Fibroblast of lung (primary cell): ENCODE measurements at regions not wholly inside any gene's neighbourhood (a gene's known extent, or its start where the extent isn't known, plus 50 kb on each side); places are given as distances from the start of the nearest gene placed in this dataset.
A peak's percentile ranks its signal among the peaks of the same experiment; 100 is the strongest.

Experiments
- DNase-seq, 2 donors: peaks; one replicate each; pipeline versions ENCODE4 v3.0.0 to v3.0.0-alpha.2; 2010; ENCODE audit warnings: low read depth in 2 of 2
- H2AFZ ChIP-seq: 2 replicates; pipeline ENCODE4 v1.5.1; 2012; ENCODE audit warnings: low read length, control low read depth, inconsistent platforms
- H3K27ac ChIP-seq: 2 replicates; pipeline ENCODE4 v1.5.1; 2011; ENCODE audit warnings: low read length, control low read depth; ENCODE audit not compliant: insufficient read depth
- H3K27me3 ChIP-seq: 2 replicates; pipeline ENCODE4 v1.5.1; 2011; ENCODE audit warnings: mild to moderate bottlenecking, low read length; ENCODE audit not compliant: control insufficient read depth, insufficient read depth
- H3K36me3 ChIP-seq: 2 replicates; pipeline ENCODE4 v1.5.1; 2011; ENCODE audit warnings: low read length; ENCODE audit not compliant: control insufficient read depth, insufficient read depth
- H3K4me1 ChIP-seq: 2 replicates; pipeline ENCODE4 v1.5.1; 2011; ENCODE audit warnings: low read length; ENCODE audit not compliant: control insufficient read depth, insufficient read depth; ENCODE audit errors: extremely low read depth
- H3K4me2 ChIP-seq: 2 replicates; pipeline ENCODE4 v1.5.1; 2011; ENCODE audit warnings: low read length, control low read depth; ENCODE audit not compliant: insufficient read depth; ENCODE audit errors: extremely low read depth
- H3K4me3 ChIP-seq, 4 experiments: fragments of 200-600 bp in 1 of 4; sonication (generic) in 1 of 4; replicated peaks in 1 of 4; 2 replicates each; pipeline ENCODE4 v1.5.1; 2011 to 2016; ENCODE audit warnings: low read length in 4 of 4, low read depth in 3 of 4, mild to moderate bottlenecking in 3 of 4, control low read depth in 2 of 4, inconsistent platforms in 1 of 4, mixed read lengths in 1 of 4; ENCODE audit not compliant: insufficient read depth in 1 of 4; ENCODE audit errors: control extremely low read depth in 1 of 4
- H3K79me2 ChIP-seq: 2 replicates; pipeline ENCODE4 v1.5.1; 2012; ENCODE audit warnings: mild to moderate bottlenecking, low read length, inconsistent platforms; ENCODE audit not compliant: control insufficient read depth, insufficient read depth
- H3K9ac ChIP-seq: 2 replicates; pipeline ENCODE4 v1.5.1; 2011; ENCODE audit warnings: mild to moderate bottlenecking, low read length, control low read depth; ENCODE audit not compliant: insufficient read depth
- H3K9me3 ChIP-seq: 2 replicates; pipeline ENCODE4 v1.5.1; 2012; ENCODE audit warnings: low read depth, low read length; ENCODE audit not compliant: control insufficient read depth, insufficient read depth
- H4K20me1 ChIP-seq: 2 replicates; pipeline ENCODE4 v1.5.1; 2011; ENCODE audit warnings: low read length; ENCODE audit not compliant: control insufficient read depth, insufficient read depth; ENCODE audit errors: extremely low read depth
- EZH2 ChIP-seq: IDR thresholded peaks from 2 replicates; pipeline ENCODE4 v1.5.1; 2012; ENCODE audit warnings: low read length, control low read depth, mild to moderate bottlenecking; ENCODE audit errors: missing control alignments
- TF ChIP-seq, protein P1 (sequence below), 2 donors: IDR thresholded peaks in 1 of 2; conservative IDR thresholded peaks in 1 of 2; 1 replicate in 1 of 2; 2 replicates in 1 of 2; pipeline ENCODE4 v1.5.1; 2011 to 2012; ENCODE audit warnings: low read length in 2 of 2, control low read depth in 1 of 2, inconsistent platforms in 1 of 2, low read depth in 1 of 2, mild to moderate bottlenecking in 1 of 2

DNA sequence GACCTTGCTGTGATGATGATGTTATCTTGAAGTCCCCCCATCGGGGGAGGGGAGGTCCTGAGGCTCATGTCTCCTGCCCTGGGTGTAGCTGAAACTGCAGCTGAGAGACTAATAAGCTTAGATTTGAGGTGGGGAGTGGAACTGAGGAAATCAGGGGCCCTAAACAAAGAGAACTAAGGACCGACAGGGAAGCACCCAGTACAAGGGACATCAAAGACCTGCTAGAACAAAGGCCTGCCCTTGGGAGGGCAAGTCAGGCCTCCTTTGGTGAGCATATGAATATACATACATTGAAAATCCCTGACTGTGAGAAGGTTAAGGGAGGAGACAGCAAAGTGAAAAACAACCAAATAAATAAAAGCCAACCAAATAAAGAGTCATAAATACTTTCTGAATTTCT is 1132.5 kb upstream of the CELF4 start:
- Histone ChIP-seq H3K79me2 (no peaks in the 10 kb centered on the region), H4K20me1 (no peaks in the 10 kb centered on the region), H3K36me3 (no peaks in the 10 kb centered on the region), H3K4me2 (no peak overlapping the region), H2AFZ (no peak overlapping the region), H3K4me1 (no peaks in the 10 kb centered on the region), H3K4me3 (no peak overlapping the region), H3K27me3 (no peaks in the 10 kb centered on the region), H3K27ac (no peak overlapping the region), H3K9ac (no peak overlapping the region), H3K9me3 (no peaks in the 10 kb centered on the region)
- TF ChIP-seq, protein P1, sequence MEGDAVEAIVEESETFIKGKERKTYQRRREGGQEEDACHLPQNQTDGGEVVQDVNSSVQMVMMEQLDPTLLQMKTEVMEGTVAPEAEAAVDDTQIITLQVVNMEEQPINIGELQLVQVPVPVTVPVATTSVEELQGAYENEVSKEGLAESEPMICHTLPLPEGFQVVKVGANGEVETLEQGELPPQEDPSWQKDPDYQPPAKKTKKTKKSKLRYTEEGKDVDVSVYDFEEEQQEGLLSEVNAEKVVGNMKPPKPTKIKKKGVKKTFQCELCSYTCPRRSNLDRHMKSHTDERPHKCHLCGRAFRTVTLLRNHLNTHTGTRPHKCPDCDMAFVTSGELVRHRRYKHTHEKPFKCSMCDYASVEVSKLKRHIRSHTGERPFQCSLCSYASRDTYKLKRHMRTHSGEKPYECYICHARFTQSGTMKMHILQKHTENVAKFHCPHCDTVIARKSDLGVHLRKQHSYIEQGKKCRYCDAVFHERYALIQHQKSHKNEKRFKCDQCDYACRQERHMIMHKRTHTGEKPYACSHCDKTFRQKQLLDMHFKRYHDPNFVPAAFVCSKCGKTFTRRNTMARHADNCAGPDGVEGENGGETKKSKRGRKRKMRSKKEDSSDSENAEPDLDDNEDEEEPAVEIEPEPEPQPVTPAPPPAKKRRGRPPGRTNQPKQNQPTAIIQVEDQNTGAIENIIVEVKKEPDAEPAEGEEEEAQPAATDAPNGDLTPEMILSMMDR (conservative IDR thresholded peaks at IDR 0.05 in 1 of 2, IDR thresholded peaks at IDR 0.05 in 1 of 2; ENCODE audit: low read depth in 1 of 2, low read length in 2 of 2): no peak
- TF ChIP-seq EZH2: no peak
- no peak for DNase-seq

GRCh38 chr18:38695559-38696280 is 1130.1 kb upstream of the CELF4 start:
- H3K4me2 ChIP-seq: no peak overlapping the region
- H3K27ac ChIP-seq: no peak overlapping the region
- no peaks in the 10 kb centered on the region for H3K27me3 ChIP-seq
- TF ChIP-seq, protein P1 (conservative IDR thresholded peaks at IDR 0.05 in 1 of 2, IDR thresholded peaks at IDR 0.05 in 1 of 2; ENCODE audit: low read depth in 1 of 2, low read length in 2 of 2): no peak
- no peak for TF ChIP-seq EZH2
- DNase-seq: peak; percentile 5 to 63
- H3K9ac ChIP-seq: no peak overlapping the region
- no peaks in the 10 kb centered on the region for H3K36me3 ChIP-seq
- H3K79me2 ChIP-seq: no peaks in the 10 kb centered on the region
- no peak overlapping the region for H3K4me3 ChIP-seq
- no peak overlapping the region for H2AFZ ChIP-seq
- H3K9me3 ChIP-seq: no peaks in the 10 kb centered on the region
- no peaks in the 10 kb centered on the region for H4K20me1 ChIP-seq
- no peaks in the 10 kb centered on the region for H3K4me1 ChIP-seq

- H3K36me3 ChIP-seq: no peaks in the 10 kb centered on the region
- H3K79me2 ChIP-seq: no peaks in the 10 kb centered on the region
- no peaks in the 10 kb centered on the region for H4K20me1 ChIP-seq
- no peak overlapping the region for H3K4me3 ChIP-seq
- H3K4me1 ChIP-seq: no peaks in the 10 kb centered on the region
- no peak overlapping the region for H2AFZ ChIP-seq
- H3K27me3 ChIP-seq: no peaks in the 10 kb centered on the region
- H3K9ac ChIP-seq: no peak overlapping the region
- H3K4me2 ChIP-seq: no peak overlapping the region
- TF ChIP-seq, protein P1 (conservative IDR thresholded peaks at IDR 0.05 in 1 of 2, IDR thresholded peaks at IDR 0.05 in 1 of 2; ENCODE audit: low read depth in 1 of 2, low read length in 2 of 2): no peak
- no peak for TF ChIP-seq EZH2
- H3K27ac ChIP-seq: no peak overlapping the region
- no peak for DNase-seq
- no peaks in the 10 kb centered on the region for H3K9me3 ChIP-seq
Measured at GRCh38 chr18:38693104-38693503, 1127.5 kb upstream of the CELF4 start.
